ENCODE measurements at regions not wholly inside any gene's neighbourhood (a gene's known extent, or its start where the extent isn't known, plus 50 kb on each side); places are given as distances from the start of the nearest gene placed in this dataset.

DNA sequence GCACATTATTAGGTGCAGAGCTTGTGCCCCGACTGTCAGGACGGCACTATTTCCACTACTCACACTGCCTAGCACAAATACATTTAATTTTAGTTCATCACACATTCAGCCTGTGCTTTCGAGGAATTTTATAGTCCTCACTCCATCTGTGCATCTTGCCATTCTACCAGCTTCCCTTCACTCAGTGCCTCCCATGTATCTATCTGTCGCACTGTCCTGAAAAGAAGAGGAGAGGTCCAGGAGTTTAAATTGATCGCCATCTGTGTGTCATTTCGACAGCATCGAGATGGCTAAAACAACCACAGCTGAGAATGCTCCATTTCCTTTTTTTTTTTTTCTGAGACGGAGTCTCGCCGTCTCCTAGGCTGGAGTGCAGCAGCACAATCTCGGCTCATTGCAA is 97.6 kb upstream of the FOXN3 start:
- TF ChIP-seq, protein P1, sequence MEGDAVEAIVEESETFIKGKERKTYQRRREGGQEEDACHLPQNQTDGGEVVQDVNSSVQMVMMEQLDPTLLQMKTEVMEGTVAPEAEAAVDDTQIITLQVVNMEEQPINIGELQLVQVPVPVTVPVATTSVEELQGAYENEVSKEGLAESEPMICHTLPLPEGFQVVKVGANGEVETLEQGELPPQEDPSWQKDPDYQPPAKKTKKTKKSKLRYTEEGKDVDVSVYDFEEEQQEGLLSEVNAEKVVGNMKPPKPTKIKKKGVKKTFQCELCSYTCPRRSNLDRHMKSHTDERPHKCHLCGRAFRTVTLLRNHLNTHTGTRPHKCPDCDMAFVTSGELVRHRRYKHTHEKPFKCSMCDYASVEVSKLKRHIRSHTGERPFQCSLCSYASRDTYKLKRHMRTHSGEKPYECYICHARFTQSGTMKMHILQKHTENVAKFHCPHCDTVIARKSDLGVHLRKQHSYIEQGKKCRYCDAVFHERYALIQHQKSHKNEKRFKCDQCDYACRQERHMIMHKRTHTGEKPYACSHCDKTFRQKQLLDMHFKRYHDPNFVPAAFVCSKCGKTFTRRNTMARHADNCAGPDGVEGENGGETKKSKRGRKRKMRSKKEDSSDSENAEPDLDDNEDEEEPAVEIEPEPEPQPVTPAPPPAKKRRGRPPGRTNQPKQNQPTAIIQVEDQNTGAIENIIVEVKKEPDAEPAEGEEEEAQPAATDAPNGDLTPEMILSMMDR (IDR thresholded peaks at IDR 0.05), result no peak
- TF ChIP-seq POLR2A (IDR thresholded peaks at IDR 0.05) (no peak), POLR2AphosphoS5 (IDR thresholded peaks at IDR 0.05; ENCODE audit: insufficient read depth in 1 of 2, low read depth in 1 of 2) (no peak)

All from vagina (tissue), 2 donors.